ENCODE measurements at regions not wholly inside any gene's neighbourhood (a gene's known extent, or its start where the extent isn't known, plus 50 kb on each side); places are given as distances from the start of the nearest gene placed in this dataset.

- TF ChIP-seq, protein P1, sequence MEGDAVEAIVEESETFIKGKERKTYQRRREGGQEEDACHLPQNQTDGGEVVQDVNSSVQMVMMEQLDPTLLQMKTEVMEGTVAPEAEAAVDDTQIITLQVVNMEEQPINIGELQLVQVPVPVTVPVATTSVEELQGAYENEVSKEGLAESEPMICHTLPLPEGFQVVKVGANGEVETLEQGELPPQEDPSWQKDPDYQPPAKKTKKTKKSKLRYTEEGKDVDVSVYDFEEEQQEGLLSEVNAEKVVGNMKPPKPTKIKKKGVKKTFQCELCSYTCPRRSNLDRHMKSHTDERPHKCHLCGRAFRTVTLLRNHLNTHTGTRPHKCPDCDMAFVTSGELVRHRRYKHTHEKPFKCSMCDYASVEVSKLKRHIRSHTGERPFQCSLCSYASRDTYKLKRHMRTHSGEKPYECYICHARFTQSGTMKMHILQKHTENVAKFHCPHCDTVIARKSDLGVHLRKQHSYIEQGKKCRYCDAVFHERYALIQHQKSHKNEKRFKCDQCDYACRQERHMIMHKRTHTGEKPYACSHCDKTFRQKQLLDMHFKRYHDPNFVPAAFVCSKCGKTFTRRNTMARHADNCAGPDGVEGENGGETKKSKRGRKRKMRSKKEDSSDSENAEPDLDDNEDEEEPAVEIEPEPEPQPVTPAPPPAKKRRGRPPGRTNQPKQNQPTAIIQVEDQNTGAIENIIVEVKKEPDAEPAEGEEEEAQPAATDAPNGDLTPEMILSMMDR (IDR thresholded peaks at IDR 0.05; ENCODE audit: low read depth, low read length): no peak
- H3K9me3 ChIP-seq: no peaks in the 10 kb centered on the region
- H3K27me3 ChIP-seq: no peaks in the 10 kb centered on the region
- DNase-seq: no peak
- no peaks in the 10 kb centered on the region for H3K36me3 ChIP-seq
- no peak overlapping the region for H3K4me3 ChIP-seq (ENCODE audit: low read depth, low read length)
- H3K4me1 ChIP-seq: peaks cover 9% of the 10 kb centered on the region
These were observed 201.0 kb downstream of the SIPA1L2 start for GRCh38 chr1:232428786-232429530.

DNA sequence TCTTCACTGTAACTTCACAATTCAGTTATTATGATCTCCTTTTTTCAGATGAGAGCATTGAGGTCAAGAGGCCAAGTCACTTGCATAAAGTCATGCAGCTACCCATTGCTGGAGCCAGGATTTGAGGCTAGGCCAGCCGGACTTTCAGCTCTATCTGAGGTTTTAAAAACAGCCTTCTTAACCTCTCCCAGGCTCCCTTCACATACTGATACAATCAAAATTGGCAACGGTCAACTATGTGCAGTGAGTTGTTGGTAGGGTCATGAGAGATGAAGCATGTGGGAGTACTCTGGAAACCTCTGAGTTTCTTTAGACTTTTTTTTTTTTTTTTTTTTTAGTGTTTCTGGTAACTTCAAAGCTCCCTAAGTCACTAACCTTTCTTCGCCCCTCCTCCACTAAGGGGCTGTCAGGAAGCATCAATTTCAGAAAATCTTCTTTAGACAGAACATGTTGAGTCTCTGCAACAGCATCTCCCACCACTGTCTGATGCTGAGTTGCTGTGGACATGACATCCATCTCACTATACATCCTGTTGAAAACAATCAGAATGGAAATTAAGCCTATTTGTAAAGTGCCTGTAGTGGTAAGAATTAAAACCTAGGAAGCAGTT is 201.8 kb downstream of the SIPA1L2 start:
- H3K4me1 ChIP-seq: peaks cover 9% of the 10 kb centered on the region
- no peak for DNase-seq
- H3K36me3 ChIP-seq: no peaks in the 10 kb centered on the region
- TF ChIP-seq, protein P1 (IDR thresholded peaks at IDR 0.05; ENCODE audit: low read depth, low read length): no peak
- no peak overlapping the region for H3K4me3 ChIP-seq (ENCODE audit: low read depth, low read length)
- no peaks in the 10 kb centered on the region for H3K9me3 ChIP-seq
- no peaks in the 10 kb centered on the region for H3K27me3 ChIP-seq

GRCh38 chr1:232426801-232427200 is 203.1 kb downstream of the SIPA1L2 start:
- Histone ChIP-seq H3K27me3 (no peaks in the 10 kb centered on the region), H3K4me3 (ENCODE audit: low read depth, low read length) (no peak overlapping the region), H3K4me1 (peaks cover 5% of the 10 kb centered on the region; the same call in 1 of the 2 replicates), H3K9me3 (no peaks in the 10 kb centered on the region), H3K36me3 (no peaks in the 10 kb centered on the region)
- no peak for DNase-seq
- TF ChIP-seq, protein P1 (IDR thresholded peaks at IDR 0.05; ENCODE audit: low read depth, low read length): no peak

- Histone ChIP-seq H3K4me1 (no peaks in the 10 kb centered on the region; the same call in 1 of the 2 replicates), H3K27me3 (no peaks in the 10 kb centered on the region), H3K9me3 (no peaks in the 10 kb centered on the region), H3K4me3 (ENCODE audit: low read depth, low read length) (no peak overlapping the region), H3K36me3 (no peaks in the 10 kb centered on the region)
- DNase-seq: no peak
- TF ChIP-seq, protein P1 (IDR thresholded peaks at IDR 0.05; ENCODE audit: low read depth, low read length): no peak
These were observed 204.5 kb downstream of the SIPA1L2 start for GRCh38 chr1:232425421-232425820.

DNA sequence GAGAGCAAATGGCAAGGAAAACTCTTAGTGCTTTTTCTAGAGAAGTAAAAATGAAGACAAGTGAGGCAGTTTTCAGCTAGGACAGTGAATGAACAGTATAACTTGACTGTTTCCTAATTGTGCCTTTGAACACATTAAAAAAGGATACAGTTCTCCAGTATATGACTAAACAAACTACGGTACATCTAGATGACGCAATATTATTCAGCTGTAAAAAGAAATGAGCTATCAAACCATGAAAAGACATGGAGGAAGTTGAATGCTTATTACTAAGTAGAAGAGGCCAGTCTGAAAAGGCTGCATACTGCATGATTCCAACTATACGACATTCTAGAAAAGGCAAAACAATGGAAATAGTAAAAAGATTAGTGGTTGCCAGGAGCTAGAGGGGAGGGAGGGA is 206.3 kb downstream of the SIPA1L2 start:
- TF ChIP-seq, protein P1 (IDR thresholded peaks at IDR 0.05; ENCODE audit: low read depth, low read length): no peak
- no peak for DNase-seq
- Histone ChIP-seq H3K4me1 (no peaks in the 10 kb centered on the region), H3K4me3 (ENCODE audit: low read depth, low read length) (no peak overlapping the region), H3K27me3 (no peaks in the 10 kb centered on the region), H3K9me3 (no peaks in the 10 kb centered on the region), H3K36me3 (no peaks in the 10 kb centered on the region)

DNA sequence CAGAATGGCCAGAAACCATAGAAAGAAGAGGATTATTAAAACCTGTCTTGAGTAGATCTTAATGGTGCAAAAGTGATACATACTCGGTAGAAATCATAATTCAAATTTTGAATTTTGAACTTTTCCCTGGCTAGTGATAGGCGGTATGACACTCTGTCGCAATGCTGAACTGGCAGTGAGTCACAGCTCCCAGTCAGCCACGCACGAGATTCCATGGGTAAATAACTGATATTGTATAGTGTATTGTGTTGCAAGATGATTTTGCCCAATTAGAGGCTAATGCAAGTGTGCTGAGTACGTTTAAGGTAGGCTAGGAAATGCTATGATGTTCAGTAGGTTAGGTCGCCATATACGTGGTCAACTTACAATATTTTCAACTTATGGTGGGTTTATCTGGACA is 207.0 kb downstream of the SIPA1L2 start:
- H3K36me3 ChIP-seq: no peaks in the 10 kb centered on the region
- no peak overlapping the region for H3K4me3 ChIP-seq (ENCODE audit: low read depth, low read length)
- H3K4me1 ChIP-seq: no peaks in the 10 kb centered on the region
- TF ChIP-seq, protein P1 (IDR thresholded peaks at IDR 0.05; ENCODE audit: low read depth, low read length): no peak
- no peaks in the 10 kb centered on the region for H3K27me3 ChIP-seq
- no peak for DNase-seq
- H3K9me3 ChIP-seq: no peaks in the 10 kb centered on the region
